ENCODE measurements at regions not wholly inside any gene's neighbourhood (a gene's known extent, or its start where the extent isn't known, plus 50 kb on each side); places are given as distances from the start of the nearest gene placed in this dataset.

DNA sequence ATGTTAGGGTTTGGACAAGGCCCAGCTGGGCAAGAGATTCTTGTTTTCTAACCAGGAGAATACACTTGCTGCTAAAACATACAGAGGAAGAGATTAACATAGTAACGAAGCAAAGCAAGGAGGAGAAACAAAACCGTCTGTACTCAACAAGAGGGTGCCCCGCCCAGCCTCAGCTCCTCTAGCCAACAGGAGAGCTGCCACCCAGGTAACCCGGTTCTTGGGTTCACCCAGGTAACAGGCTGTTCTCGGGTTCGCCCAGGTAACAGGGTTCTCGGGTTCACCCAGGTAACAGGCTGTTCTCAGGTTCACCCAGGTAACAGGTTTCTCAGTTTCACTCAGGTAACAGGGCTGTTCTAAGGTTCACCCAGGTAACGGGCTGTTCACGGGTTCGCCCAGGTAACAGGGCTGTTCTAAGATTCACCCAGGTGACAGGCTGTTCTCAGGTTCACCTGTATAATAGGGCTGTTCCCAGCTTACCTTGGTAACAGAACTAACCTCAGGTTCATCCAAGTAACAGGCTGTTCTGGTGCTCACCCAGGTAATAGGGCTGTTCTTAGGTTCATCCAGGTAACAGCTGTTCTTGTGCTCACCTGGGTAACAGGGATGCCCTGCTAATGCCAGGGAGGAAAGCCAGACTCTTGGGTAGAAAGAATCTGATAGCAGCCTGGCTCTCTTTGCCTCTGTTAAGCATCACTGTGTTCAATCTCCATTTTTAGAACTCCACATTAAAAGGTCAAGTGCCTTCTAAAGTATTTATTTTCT, 271.6 kb downstream of the SYK start:
- no peak for DNase-seq

DNA sequence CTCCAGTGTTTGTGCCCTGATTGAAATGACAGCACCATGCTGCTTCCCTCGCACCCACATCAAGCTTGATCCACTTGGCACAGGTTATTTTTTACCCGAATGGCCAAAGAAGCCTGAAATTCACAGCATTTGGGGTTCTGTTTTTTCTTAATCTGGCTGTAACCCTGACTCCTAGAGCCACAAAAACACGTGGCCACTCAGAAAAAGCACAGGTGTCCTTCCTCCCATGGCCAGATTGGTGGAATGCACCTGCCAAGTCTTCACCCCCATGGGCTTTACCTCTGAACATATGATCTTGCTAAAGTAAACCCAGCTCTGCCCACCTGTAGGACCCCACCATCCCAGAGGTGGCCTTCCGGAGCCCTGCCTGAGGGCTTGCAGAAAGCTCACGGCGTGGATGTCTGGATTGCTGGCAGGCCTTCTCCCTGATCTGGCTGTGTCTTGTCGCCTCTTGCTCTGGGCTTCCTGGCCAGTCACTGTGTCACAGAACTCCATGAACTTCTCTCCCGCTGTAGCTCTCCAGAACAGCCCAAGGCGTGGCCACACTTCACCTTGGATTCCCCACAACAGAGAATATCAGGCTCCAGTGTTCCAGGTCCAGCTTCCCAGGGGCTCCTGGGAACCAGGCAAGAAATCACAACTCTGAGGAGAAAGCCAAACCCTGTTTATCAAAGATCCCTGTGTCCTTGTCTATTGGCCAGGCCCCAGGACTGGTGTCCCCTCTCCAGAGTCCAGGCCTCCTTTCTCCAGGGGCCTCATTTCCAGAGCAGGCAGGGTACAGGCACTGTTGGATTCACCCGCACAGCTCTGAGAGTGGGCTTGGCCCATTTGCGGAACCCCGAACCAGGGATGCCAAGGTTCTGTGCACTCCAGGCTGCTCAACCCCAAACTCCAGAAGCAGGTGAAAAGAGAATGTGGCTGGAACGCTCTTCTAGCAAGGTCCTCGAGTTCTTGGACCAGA, 272.5 kb downstream of the SYK start:
- no peak for DNase-seq

DNA sequence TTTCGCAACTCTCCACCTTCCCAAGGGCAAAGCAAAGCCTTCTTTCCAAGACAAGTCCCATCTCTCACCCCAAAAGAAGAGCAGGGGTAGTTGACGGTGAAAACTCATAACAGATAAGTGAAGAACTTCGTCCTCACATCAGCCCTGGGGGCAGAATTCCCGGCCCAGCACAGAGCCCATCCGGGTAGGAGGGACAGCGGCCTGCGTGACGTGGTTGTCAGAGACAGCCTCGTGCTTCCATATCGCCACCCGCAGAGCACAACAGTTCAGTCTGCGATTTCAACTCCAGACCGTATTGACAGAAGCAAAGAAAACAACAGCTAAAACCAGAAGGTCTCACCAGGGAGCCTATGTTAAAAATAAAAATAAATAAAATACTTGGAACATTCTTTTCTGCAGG, 273.2 kb downstream of the SYK start:
- DNase-seq, result no peak

DNA sequence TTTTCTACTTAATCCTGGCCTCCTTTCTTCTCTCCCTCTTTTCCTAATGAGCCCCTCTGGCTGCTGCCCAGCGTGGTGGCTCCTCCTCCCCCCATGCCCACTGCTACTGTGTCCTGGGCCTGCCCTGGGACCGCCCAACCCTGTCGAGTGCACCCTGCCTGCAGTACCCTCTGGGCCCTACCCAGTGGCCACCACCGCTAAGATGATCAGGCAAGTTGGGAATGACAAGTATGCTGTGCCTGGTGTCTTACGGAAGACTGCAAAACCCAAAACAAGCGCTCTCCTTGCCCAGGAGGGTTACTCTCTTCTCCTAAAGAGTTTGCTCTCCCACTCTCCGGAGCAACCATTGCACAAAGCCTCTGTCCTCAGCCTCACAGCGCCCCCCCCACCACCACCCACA, 273.7 kb downstream of the SYK start:
- DNase-seq, result no peak

DNA sequence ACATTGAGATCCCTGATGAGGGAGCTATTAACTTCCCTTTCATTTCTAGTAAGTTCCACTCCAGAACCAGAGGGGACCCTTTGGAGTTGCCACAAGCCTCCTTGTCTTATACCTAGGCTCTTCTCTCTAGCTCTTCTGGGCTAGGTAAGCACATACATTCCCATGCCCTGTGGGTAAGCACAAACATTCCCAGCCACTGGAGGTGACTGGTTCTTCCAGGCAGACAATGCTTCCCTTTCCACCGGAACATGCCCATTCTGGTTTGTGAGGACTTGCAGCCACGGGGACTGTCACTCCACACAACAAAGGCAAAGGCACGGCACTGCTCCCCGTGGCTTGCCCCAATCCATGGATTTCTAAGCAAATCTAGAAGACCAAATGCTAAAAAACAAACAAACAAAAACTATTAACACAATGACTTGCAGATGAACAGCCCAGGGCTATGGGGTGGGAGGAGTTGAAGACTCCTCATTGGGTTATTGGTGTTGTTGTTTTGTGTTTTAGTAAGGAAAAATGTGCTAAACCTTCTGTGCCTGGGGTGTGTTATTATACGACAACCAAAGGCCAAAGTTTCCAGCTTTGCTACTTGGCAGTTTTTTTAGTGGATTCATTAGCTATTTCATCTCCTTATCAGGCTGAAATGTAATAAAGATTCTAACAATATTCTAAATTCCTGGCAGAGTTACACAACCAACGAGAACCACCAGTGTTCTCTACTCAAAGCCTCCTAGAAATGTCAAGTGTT, 276.2 kb downstream of the SYK start:
- no peak for DNase-seq

GRCh38 chr9:91078369-91078695, 276.7 kb downstream of the SYK start:
- DNase-seq, result no peak

DNA sequence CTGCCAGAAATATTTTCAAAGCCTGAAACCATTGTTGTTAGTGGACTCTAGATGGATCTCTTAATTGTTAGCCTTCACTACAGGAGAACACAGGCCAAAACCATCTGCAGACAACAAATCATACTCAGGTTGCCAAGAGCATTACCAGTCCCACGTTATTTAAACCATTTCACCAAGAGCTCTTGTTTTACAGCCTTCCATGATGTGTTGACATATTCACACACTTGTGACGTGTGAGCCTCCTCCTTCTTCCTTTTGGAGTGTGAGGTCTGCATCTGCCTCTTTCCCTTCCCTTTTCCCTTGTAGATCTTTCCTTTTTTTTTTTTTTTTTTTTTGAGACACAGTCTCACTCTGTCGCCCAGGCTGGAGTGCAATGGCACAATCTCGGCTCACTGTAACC, 279.0 kb downstream of the AUH start:
- no peak for DNase-seq

- no peak for DNase-seq
Measured at GRCh38 chr9:91084896-91085516, 276.7 kb downstream of the AUH start.

DNA sequence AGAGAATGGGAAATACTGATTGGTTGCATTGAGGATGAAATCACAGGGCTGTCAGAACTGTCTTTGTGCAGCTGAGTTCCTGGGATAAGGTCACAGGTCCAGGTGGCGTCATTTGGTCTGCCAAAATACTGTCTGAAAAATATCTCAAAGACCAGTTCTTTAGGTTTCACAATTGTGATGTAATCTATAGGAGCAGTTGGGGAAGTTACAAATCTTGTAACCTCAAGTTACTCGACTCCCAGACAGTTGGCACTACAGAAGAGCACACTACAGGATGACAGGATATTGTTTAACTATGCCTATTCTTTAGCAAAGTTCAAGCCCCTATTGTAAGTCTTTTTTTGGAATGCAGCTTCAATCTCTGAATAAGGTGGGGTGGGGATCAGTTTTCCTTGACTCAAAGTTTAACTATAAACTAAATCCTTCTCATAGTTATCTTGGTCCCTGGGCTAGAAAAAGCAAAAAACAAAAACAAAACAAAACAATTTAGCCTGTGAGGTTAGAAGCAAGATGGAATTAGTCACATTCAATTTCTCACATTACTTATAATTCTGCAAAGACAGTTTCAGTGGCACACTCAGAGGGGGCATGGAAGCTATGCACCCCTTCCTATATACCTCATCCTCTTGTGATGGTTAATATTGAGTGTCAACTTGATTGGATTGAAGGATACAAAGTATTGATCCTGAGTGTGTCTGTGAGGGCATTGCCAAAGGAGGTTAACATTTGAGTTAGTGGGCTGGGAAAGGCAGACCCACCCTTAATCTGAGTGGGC, 276.0 kb downstream of the AUH start:
- DNase-seq, result no peak

- no peak for DNase-seq
Measured at GRCh38 chr9:91086657-91087461, 274.9 kb downstream of the AUH start.

DNA sequence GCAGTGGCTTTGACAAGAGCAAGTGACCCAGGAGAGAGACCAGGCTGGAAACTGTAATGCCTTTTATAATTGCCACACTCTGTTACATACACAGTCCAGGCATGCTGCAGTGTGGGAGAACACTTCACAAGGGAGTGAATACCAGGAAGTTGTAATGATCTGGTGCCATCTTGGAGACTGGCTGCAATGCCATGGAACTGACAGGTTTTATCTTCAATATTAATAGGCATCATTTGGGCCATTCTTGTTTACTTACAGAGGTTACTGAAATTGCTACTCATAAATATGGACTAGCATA, 274.3 kb downstream of the AUH start:
- no peak for DNase-seq

- DNase-seq, result peak; percentile 21
Measured at GRCh38 chr9:91089405-91090129, 272.2 kb downstream of the AUH start.

GRCh38 chr9:91090130-91090410, 271.6 kb downstream of the AUH start:
- DNase-seq, result no peak

DNA sequence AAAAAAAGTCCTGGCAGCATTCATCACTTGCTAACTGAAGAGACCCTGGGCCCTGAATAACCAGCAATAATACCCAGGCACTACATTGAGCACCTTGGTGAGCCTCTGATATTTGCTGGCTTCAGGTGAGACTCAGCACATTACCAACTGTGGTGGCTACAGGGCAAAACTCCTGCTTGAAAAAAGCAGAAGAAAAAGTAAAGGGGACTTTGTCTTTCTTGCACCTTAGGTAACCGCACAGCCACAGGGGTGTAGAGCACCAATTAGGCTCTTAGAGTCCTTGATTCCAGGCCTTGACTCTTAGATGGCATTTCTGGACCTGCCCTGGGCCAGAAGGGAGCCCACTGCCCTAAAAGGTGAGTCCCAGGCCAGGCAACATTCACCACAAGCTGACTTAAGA, 269.5 kb downstream of the AUH start:
- no peak for DNase-seq

GRCh38 chr9:91094324-91095088, 267.2 kb downstream of the AUH start:
- no peak for DNase-seq

DNA sequence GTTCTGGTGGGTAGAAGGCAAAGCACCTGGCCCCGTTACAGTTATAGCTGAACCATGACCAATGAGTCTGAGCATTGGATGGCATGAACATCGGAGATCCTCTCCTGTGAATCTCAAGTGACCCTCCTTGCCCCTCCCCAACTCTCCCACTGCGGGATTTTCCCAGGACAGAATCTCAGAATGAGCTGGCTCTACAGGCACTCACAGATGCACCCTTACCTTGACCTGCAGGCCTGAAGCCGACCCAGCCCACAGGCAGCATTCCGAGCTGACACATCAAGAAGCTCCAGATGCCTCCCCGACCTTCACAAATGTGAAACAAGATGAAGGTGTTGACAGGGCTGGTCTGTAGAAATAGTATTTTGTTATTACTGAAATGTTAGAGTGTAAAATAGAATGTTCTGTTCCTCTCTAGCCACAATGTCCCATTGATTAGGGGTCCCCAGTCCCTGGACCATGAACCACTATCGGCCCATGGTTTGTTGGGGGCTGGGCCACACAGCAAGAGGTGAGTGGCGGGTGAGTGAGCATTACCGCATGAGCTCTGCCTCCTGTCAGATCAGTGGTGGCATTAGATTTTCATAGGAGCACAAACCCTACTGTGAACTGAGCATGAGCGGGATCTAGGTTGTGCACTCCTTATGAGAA, 263.4 kb downstream of the AUH start:
- no peak for DNase-seq

GRCh38 chr9:91099436-91099835, 262.3 kb downstream of the AUH start:
- no peak for DNase-seq

- no peak for DNase-seq
Measured at GRCh38 chr9:91100878-91101450, 260.8 kb downstream of the AUH start.

GRCh38 chr9:91101611-91102168, 260.0 kb downstream of the AUH start:
- DNase-seq, result peak; percentile 75
